Karpas-422 (cell line): ENCODE measurements at regions not wholly inside any gene's neighbourhood (a gene's known extent, or its start where the extent isn't known, plus 50 kb on each side); places are given as distances from the start of the nearest gene placed in this dataset. TPM values are rescaled to one million over a fixed set of nuclear protein-coding genes. Genes with fewer than 3 reads are reported as not detected.

ENCODE experiments used
- DNase-seq: peaks from one replicate; pipeline ENCODE4 v3.0.0-alpha.2; 2015
- H2AFZ ChIP-seq: fragments of 200-600 bp; sonication (generic); 2 replicates; pipeline ENCODE4 v1.6.1; 2014; ENCODE audit warnings: antibody characterized with exemption, low read length, mixed read lengths
- H3K27ac ChIP-seq: fragments of 200-600 bp; sonication (generic); 2 replicates; pipeline ENCODE4 v1.5.1; 2014; ENCODE audit warnings: mild to moderate bottlenecking, low read length, moderate library complexity
- H3K27me3 ChIP-seq: fragments of 200-600 bp; sonication (generic); 2 replicates; pipeline ENCODE4 v1.6.1; 2014; ENCODE audit warnings: low read length, mixed read lengths
- H3K36me3 ChIP-seq: fragments of 200-600 bp; sonication (generic); 2 replicates; pipeline ENCODE4 v1.6.1; 2014; ENCODE audit warnings: low read length, mixed read lengths; ENCODE audit not compliant: insufficient read depth
- H3K4me1 ChIP-seq: fragments of 200-600 bp; sonication (generic); 2 replicates; pipeline ENCODE4 v1.6.1; 2014; ENCODE audit warnings: mild to moderate bottlenecking, low read length, mixed read lengths
- H3K4me2 ChIP-seq: fragments of 200-600 bp; sonication (generic); 2 replicates; pipeline ENCODE4 v1.6.1; 2014; ENCODE audit warnings: low read length, low read depth, mild to moderate bottlenecking; ENCODE audit not compliant: poor library complexity, severe bottlenecking
- H3K4me3 ChIP-seq: fragments of 200-600 bp; sonication (generic); 2 replicates; pipeline ENCODE4 v1.5.1; 2014; ENCODE audit warnings: mild to moderate bottlenecking, antibody characterized with exemption, low read length, mixed read lengths
- H3K79me2 ChIP-seq: fragments of 200-600 bp; sonication (generic); 2 replicates; pipeline ENCODE4 v1.6.1; 2014; ENCODE audit warnings: mild to moderate bottlenecking, low read length, mixed read lengths
- H3K9ac ChIP-seq: fragments of 200-600 bp; sonication (generic); 2 replicates; pipeline ENCODE4 v1.6.0; 2014; ENCODE audit warnings: low read length
- H3K9me2 ChIP-seq: fragments of 200-600 bp; sonication (generic), shearing (Covaris generic); replicated peaks from 2 replicates; pipeline ENCODE4 v1.6.0; 2014; ENCODE audit warnings: mild to moderate bottlenecking, low read length, moderate library complexity; ENCODE audit not compliant: insufficient read depth
- H3K9me3 ChIP-seq: fragments of 300-700, 200-600 bp; sonication (generic); 2 replicates; pipeline ENCODE4 v1.6.1; 2014; ENCODE audit warnings: low read length, mixed read lengths
- H4K20me1 ChIP-seq: fragments of 200-600 bp; sonication (generic); 2 replicates; pipeline ENCODE4 v1.6.1; 2014; ENCODE audit warnings: mild to moderate bottlenecking, antibody characterized with exemption, low read length, low read depth; ENCODE audit not compliant: insufficient read depth
- small RNA-seq: library from RNA; depleted of rRNA; stranded (forward); fragments of <200 nt; gene quantifications from one replicate; pipeline ENCODE3, GENCODE V24; 2014

- Histone ChIP-seq H3K4me3 (no peak overlapping the region), H4K20me1 (no peaks in the 10 kb centered on the region), H3K27ac (no peak overlapping the region), H2AFZ (no peak overlapping the region), H3K9ac (no peak overlapping the region), H3K9me2 (no peaks in the 10 kb centered on the region), H3K79me2 (no peaks in the 10 kb centered on the region), H3K4me2 (no peak overlapping the region), H3K9me3 (no peaks in the 10 kb centered on the region), H3K36me3 (no peaks in the 10 kb centered on the region), H3K27me3 (0 out of 2 replicates have a peak, but pooled peaks cover 3% of the 10 kb centered on the region), H3K4me1 (no peaks in the 10 kb centered on the region)
- no peak for DNase-seq
Measured at GRCh38 chr12:88642675-88643431, 62.6 kb upstream of the KITLG start.

GRCh38 chr12:88638966-88639760, 58.9 kb upstream of the KITLG start:
- no peak for DNase-seq
- Histone ChIP-seq H3K4me3 (no peak overlapping the region), H3K27ac (no peak overlapping the region), H3K27me3 (0 out of 2 replicates have a peak, but pooled peaks cover 1% of the 10 kb centered on the region), H3K4me2 (no peak overlapping the region), H3K36me3 (no peaks in the 10 kb centered on the region), H3K4me1 (no peaks in the 10 kb centered on the region), H3K9ac (no peak overlapping the region), H3K79me2 (no peaks in the 10 kb centered on the region), H4K20me1 (no peaks in the 10 kb centered on the region), H3K9me2 (no peaks in the 10 kb centered on the region), H3K9me3 (no peaks in the 10 kb centered on the region), H2AFZ (no peak overlapping the region)

GRCh38 chr12:88638388-88638787, 58.1 kb upstream of the KITLG start:
- H3K4me2 ChIP-seq = no peak overlapping the region

GRCh38 chr12:88634008-88634407, 53.7 kb upstream of the KITLG start:
- Histone ChIP-seq H3K27ac (no peak overlapping the region), H3K4me3 (no peak overlapping the region), H3K9me3 (no peaks in the 10 kb centered on the region), H3K36me3 (no peaks in the 10 kb centered on the region), H3K4me2 (no peak overlapping the region), H3K9ac (no peak overlapping the region), H3K4me1 (no peaks in the 10 kb centered on the region), H3K9me2 (no peaks in the 10 kb centered on the region), H3K79me2 (no peaks in the 10 kb centered on the region), H3K27me3 (no peaks in the 10 kb centered on the region), H4K20me1 (no peaks in the 10 kb centered on the region), H2AFZ (no peak overlapping the region)
- no peak for DNase-seq

More at GRCh38 chr12:88638388-88638787, 58.1 kb upstream of the KITLG start:
- Histone ChIP-seq H4K20me1 (no peaks in the 10 kb centered on the region), H3K27ac (no peak overlapping the region), H3K9ac (no peak overlapping the region), H3K9me2 (no peaks in the 10 kb centered on the region), H2AFZ (no peak overlapping the region), H3K36me3 (no peaks in the 10 kb centered on the region), H3K4me1 (no peaks in the 10 kb centered on the region), H3K79me2 (no peaks in the 10 kb centered on the region), H3K4me3 (no peak overlapping the region), H3K27me3 (no peaks in the 10 kb centered on the region), H3K9me3 (no peaks in the 10 kb centered on the region)
- DNase-seq = no peak

GRCh38 chr12:88633312-88633711, 53.0 kb upstream of the KITLG start:
- Histone ChIP-seq H4K20me1 (no peaks in the 10 kb centered on the region), H3K9me2 (no peaks in the 10 kb centered on the region), H3K4me3 (no peak overlapping the region), H3K27me3 (no peaks in the 10 kb centered on the region), H3K4me1 (no peaks in the 10 kb centered on the region), H3K4me2 (no peak overlapping the region), H3K36me3 (no peaks in the 10 kb centered on the region), H3K27ac (no peak overlapping the region), H3K9ac (no peak overlapping the region), H2AFZ (no peak overlapping the region), H3K79me2 (no peaks in the 10 kb centered on the region), H3K9me3 (no peaks in the 10 kb centered on the region)
- peak; percentile 54 for DNase-seq

GRCh38 chr12:88630561-88630960, 50.3 kb upstream of the KITLG start:
- H3K4me3 ChIP-seq = no peak overlapping the region
- no peaks in the 10 kb centered on the region for H3K9me3 ChIP-seq
- DNase-seq = no peak
- no peak overlapping the region for H3K27ac ChIP-seq
- no peak overlapping the region for H3K9ac ChIP-seq
- H3K9me2 ChIP-seq = no peaks in the 10 kb centered on the region
- H3K36me3 ChIP-seq = no peaks in the 10 kb centered on the region
- H3K27me3 ChIP-seq = no peaks in the 10 kb centered on the region
- H3K4me2 ChIP-seq = no peak overlapping the region
- no peak overlapping the region for H2AFZ ChIP-seq
- no peaks in the 10 kb centered on the region for H3K79me2 ChIP-seq
- H3K4me1 ChIP-seq = no peaks in the 10 kb centered on the region
- no peaks in the 10 kb centered on the region for H4K20me1 ChIP-seq

Small RNA genes in the stretch of these regions (small RNA-seq; reads per million reads assigned to genes)
- not detected for gene RNU7-120P
